Liver (tissue), 7 donors: ENCODE measurements at regions not wholly inside any gene's neighbourhood (a gene's known extent, or its start where the extent isn't known, plus 50 kb on each side); places are given as distances from the start of the nearest gene placed in this dataset.

Experiments
- DNase-seq: peaks from one replicate; pipeline ENCODE4 v3.0.0-alpha.2; 2017; ENCODE audit warnings: low spot score
- H3K27ac ChIP-seq, 2 donors: one replicate each; pipeline ENCODE4 v1.7.0; 2013; ENCODE audit warnings: inconsistent platforms in 2 of 2, low read length in 2 of 2, control low read depth in 1 of 2, low read depth in 1 of 2, mild to moderate bottlenecking in 1 of 2
- H3K27me3 ChIP-seq, 4 donors: one replicate each; pipeline versions ENCODE4 v1.6.1 to v1.7.0; 2013; ENCODE audit warnings: low read length in 3 of 4, inconsistent platforms in 1 of 4, mild to moderate bottlenecking in 1 of 4, moderate library complexity in 1 of 4; ENCODE audit not compliant: control insufficient read depth in 4 of 4, insufficient read depth in 4 of 4
- H3K36me3 ChIP-seq, 4 donors: one replicate each; pipeline versions ENCODE4 v1.6.1 to v1.7.0; 2013; ENCODE audit warnings: low read length in 3 of 4, mild to moderate bottlenecking in 3 of 4, low read depth in 1 of 4, moderate library complexity in 1 of 4; ENCODE audit not compliant: control insufficient read depth in 4 of 4, insufficient read depth in 3 of 4
- H3K4me1 ChIP-seq, 4 donors: one replicate each; pipeline versions ENCODE4 v1.6.1 to v1.7.0; 2013; ENCODE audit warnings: low read length in 3 of 4, mild to moderate bottlenecking in 3 of 4, moderate library complexity in 1 of 4; ENCODE audit not compliant: control insufficient read depth in 4 of 4, insufficient read depth in 4 of 4
- H3K4me3 ChIP-seq, 3 donors: one replicate each; pipeline versions ENCODE4 v1.6.1 to v1.7.0; 2013; ENCODE audit warnings: low read length in 3 of 3, control low read depth in 1 of 3, low read depth in 1 of 3, mild to moderate bottlenecking in 1 of 3
- H3K9ac ChIP-seq, 2 donors: one replicate each; pipeline ENCODE4 v1.7.0; 2013; ENCODE audit warnings: low read length in 2 of 2, mild to moderate bottlenecking in 2 of 2, moderate library complexity in 2 of 2, control low read depth in 1 of 2, low read depth in 1 of 2
- H3K9me3 ChIP-seq, 4 donors: one replicate each; pipeline versions ENCODE4 v1.6.1 to v1.7.0; 2013; ENCODE audit warnings: low read length in 3 of 4; ENCODE audit not compliant: control insufficient read depth in 4 of 4
- FOXA1 ChIP-seq: IDR thresholded peaks from 2 replicates; pipeline ENCODE4 v1.6.1; 2016; ENCODE audit warnings: antibody characterized with exemption
- FOXA2 ChIP-seq: IDR thresholded peaks from 2 replicates; pipeline ENCODE4 v1.6.1; 2016; ENCODE audit warnings: antibody characterized with exemption
- HNF4A ChIP-seq, 2 donors: conservative IDR thresholded peaks; 2 replicates each; pipeline ENCODE4 v1.6.1; 2016; ENCODE audit warnings: antibody characterized with exemption in 2 of 2, mild to moderate bottlenecking in 2 of 2
- HNF4G ChIP-seq: IDR thresholded peaks from 2 replicates; pipeline ENCODE4 v1.6.1; 2016; ENCODE audit warnings: antibody characterized with exemption
- NR2F2 ChIP-seq: IDR thresholded peaks from 2 replicates; pipeline ENCODE4 v1.6.1; 2016; ENCODE audit warnings: antibody characterized with exemption
- RXRA ChIP-seq, 2 donors: IDR thresholded peaks; 2 replicates each; pipeline ENCODE4 v1.6.1; 2017 to 2018; ENCODE audit warnings: antibody characterized with exemption in 2 of 2, mild to moderate bottlenecking in 1 of 2
- SP1 ChIP-seq: IDR thresholded peaks from 2 replicates; pipeline ENCODE4 v1.6.1; 2018; ENCODE audit warnings: antibody characterized with exemption, mild to moderate bottlenecking
- TAF1 ChIP-seq: conservative IDR thresholded peaks from 2 replicates; pipeline ENCODE4 v1.6.1; 2016; ENCODE audit warnings: antibody characterized with exemption, mild to moderate bottlenecking
- WGBS: extraction: QIAGEN DNeasy Blood & Tissue Kit; methylation state at CpG from one replicate; pipeline ENCODE4 v1.1.7; 2013; 5-methylcytosine and 5-hydroxymethylcytosine counted together
- TF ChIP-seq, protein P1 (sequence below): IDR thresholded peaks from 2 replicates; pipeline ENCODE4 v1.6.1; 2016; ENCODE audit warnings: antibody characterized with exemption, mild to moderate bottlenecking
- TF ChIP-seq, protein P2 (sequence below): IDR thresholded peaks from 2 replicates; pipeline ENCODE4 v1.6.1; 2016; ENCODE audit warnings: antibody characterized with exemption
- TF ChIP-seq, protein P3 (sequence below): IDR thresholded peaks from 2 replicates; pipeline ENCODE4 v1.6.1; 2016; ENCODE audit warnings: antibody characterized with exemption
- donor health status: healthy.
- donor health status: healthy.
- donor health status: healthy.
- donor health status: healthy.

GRCh38 chr5:144566747-144567420, 396.2 kb downstream of the KCTD16 start:
- no peaks in the 10 kb centered on the region for H3K27me3 ChIP-seq
- H3K9me3 ChIP-seq: peaks cover 0 to 3% (median 1%) of the 10 kb centered on the region in 4 donors
- H3K36me3 ChIP-seq: no peaks in the 10 kb centered on the region
- no peak overlapping the region for H3K9ac ChIP-seq
- no peaks in the 10 kb centered on the region for H3K4me1 ChIP-seq
- H3K4me3 ChIP-seq: no peak overlapping the region
- 77% methylated on average over 3 of the region's 3 CpGs for WGBS
- TF ChIP-seq SP1: no peak
- TF ChIP-seq TAF1: no peak
- no peak for TF ChIP-seq HNF4G
- TF ChIP-seq, protein P1, sequence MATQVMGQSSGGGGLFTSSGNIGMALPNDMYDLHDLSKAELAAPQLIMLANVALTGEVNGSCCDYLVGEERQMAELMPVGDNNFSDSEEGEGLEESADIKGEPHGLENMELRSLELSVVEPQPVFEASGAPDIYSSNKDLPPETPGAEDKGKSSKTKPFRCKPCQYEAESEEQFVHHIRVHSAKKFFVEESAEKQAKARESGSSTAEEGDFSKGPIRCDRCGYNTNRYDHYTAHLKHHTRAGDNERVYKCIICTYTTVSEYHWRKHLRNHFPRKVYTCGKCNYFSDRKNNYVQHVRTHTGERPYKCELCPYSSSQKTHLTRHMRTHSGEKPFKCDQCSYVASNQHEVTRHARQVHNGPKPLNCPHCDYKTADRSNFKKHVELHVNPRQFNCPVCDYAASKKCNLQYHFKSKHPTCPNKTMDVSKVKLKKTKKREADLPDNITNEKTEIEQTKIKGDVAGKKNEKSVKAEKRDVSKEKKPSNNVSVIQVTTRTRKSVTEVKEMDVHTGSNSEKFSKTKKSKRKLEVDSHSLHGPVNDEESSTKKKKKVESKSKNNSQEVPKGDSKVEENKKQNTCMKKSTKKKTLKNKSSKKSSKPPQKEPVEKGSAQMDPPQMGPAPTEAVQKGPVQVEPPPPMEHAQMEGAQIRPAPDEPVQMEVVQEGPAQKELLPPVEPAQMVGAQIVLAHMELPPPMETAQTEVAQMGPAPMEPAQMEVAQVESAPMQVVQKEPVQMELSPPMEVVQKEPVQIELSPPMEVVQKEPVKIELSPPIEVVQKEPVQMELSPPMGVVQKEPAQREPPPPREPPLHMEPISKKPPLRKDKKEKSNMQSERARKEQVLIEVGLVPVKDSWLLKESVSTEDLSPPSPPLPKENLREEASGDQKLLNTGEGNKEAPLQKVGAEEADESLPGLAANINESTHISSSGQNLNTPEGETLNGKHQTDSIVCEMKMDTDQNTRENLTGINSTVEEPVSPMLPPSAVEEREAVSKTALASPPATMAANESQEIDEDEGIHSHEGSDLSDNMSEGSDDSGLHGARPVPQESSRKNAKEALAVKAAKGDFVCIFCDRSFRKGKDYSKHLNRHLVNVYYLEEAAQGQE: no peak
- no peak for TF ChIP-seq HNF4A (conservative IDR thresholded peaks at IDR 0.05)
- TF ChIP-seq NR2F2: no peak
- no peak for TF ChIP-seq FOXA1
- no peak overlapping the region for H3K27ac ChIP-seq
- no peak for DNase-seq

- Histone ChIP-seq H3K36me3 (no peaks in the 10 kb centered on the region), H3K27me3 (no peaks in the 10 kb centered on the region), H3K27ac (no peak overlapping the region), H3K4me3 (no peak overlapping the region), H3K9me3 (no peaks in the 10 kb centered on the region), H3K4me1 (no peaks in the 10 kb centered on the region), H3K9ac (no peak overlapping the region)
- TF ChIP-seq RXRA (IDR thresholded peaks at IDR 0.05) (no peak), FOXA2 (peak; percentile 7)
- DNase-seq: no peak
- WGBS: 26% methylated on average over 3 of the region's 3 CpGs
Observed at GRCh38 chr5:144549580-144549979, 378.9 kb downstream of the KCTD16 start.

- Histone ChIP-seq H3K4me3 (no peak overlapping the region), H3K9me3 (no peaks in the 10 kb centered on the region), H3K4me1 (no peaks in the 10 kb centered on the region), H3K27ac (no peak overlapping the region), H3K27me3 (no peaks in the 10 kb centered on the region), H3K9ac (no peak overlapping the region), H3K36me3 (no peaks in the 10 kb centered on the region)
- TF ChIP-seq, protein P2, sequence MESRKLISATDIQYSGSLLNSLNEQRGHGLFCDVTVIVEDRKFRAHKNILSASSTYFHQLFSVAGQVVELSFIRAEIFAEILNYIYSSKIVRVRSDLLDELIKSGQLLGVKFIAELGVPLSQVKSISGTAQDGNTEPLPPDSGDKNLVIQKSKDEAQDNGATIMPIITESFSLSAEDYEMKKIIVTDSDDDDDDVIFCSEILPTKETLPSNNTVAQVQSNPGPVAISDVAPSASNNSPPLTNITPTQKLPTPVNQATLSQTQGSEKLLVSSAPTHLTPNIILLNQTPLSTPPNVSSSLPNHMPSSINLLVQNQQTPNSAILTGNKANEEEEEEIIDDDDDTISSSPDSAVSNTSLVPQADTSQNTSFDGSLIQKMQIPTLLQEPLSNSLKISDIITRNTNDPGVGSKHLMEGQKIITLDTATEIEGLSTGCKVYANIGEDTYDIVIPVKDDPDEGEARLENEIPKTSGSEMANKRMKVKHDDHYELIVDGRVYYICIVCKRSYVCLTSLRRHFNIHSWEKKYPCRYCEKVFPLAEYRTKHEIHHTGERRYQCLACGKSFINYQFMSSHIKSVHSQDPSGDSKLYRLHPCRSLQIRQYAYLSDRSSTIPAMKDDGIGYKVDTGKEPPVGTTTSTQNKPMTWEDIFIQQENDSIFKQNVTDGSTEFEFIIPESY: no peak
- TF ChIP-seq, protein P3, sequence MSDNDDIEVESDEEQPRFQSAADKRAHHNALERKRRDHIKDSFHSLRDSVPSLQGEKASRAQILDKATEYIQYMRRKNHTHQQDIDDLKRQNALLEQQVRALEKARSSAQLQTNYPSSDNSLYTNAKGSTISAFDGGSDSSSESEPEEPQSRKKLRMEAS: no peak
- DNase-seq: no peak
- 81% methylated on average over 2 of the region's 2 CpGs for WGBS
Observed at GRCh38 chr5:144548936-144549335, 378.3 kb downstream of the KCTD16 start.
